PC-3 (cell line): ENCODE measurements at regions not wholly inside any gene's neighbourhood (a gene's known extent, or its start where the extent isn't known, plus 50 kb on each side); places are given as distances from the start of the nearest gene placed in this dataset.

Experiments used
- ATAC-seq: fragments of 200-7000 bp; cut with Tn5 transposase; 2 replicates; pipeline ENCODE4 v1.9.1; 2020; ENCODE audit warnings: mild to moderate bottlenecking, moderate library complexity
- BruUV-seq: library from RNA; stranded (reverse); fragments of 400-500 nt; replicated peaks from 2 replicates; lab custom pipeline; 2021; lab: Mats Ljungman, UMichigan
- CTCF ChIA-PET: fragments of 300-600 bp; sonication (Branson Sonifier 250); formaldehyde crosslinking; loops from one replicate; lab custom pipeline; 2022; ENCODE audit warnings: antibody characterized with exemption; lab: Charles Lee
- POLR2A ChIA-PET: fragments of 300-600 bp; sonication (Branson Sonifier 250); formaldehyde crosslinking; loops from one replicate; lab custom pipeline; 2022; ENCODE audit warnings: antibody characterized with exemption; ENCODE audit not compliant: unreplicated experiment; lab: Charles Lee
- DNase-seq: peaks from one replicate; pipeline ENCODE4 v3.0.0-alpha.2; 2015
- H2AFZ ChIP-seq: fragments of 300-600 bp; sonication (generic); 2 replicates; pipeline ENCODE4 v1.6.0; 2016; ENCODE audit warnings: antibody characterized with exemption, low read length
- H3F3A ChIP-seq: fragments of 300-600 bp; sonication (generic); one replicate; pipeline ENCODE4 v1.6.0; 2017; ENCODE audit warnings: antibody characterized with exemption, low read length, control low read depth, mild to moderate bottlenecking; ENCODE audit not compliant: unreplicated experiment
- H3K27ac ChIP-seq: fragments of 300-600 bp; sonication (generic); 2 replicates; pipeline ENCODE4 v1.5.1; 2016; ENCODE audit warnings: mild to moderate bottlenecking, low read length
- H3K27me3 ChIP-seq: fragments of 300-600 bp; sonication (generic); 2 replicates; pipeline ENCODE4 v1.6.1; 2016; ENCODE audit warnings: low read length, mixed read lengths
- H3K36me3 ChIP-seq: fragments of 300-600 bp; sonication (generic); 2 replicates; pipeline ENCODE4 v1.6.1; 2016; ENCODE audit warnings: low read depth, mixed run types, low read length, mixed read lengths
- H3K4me1 ChIP-seq: fragments of 300-600 bp; sonication (generic); 2 replicates; pipeline ENCODE4 v1.5.1; 2016; ENCODE audit warnings: low read length; ENCODE audit not compliant: insufficient read depth
- H3K4me2 ChIP-seq: fragments of 300-600 bp; sonication (generic); 2 replicates; pipeline ENCODE4 v1.6.0; 2016; ENCODE audit warnings: low read length
- H3K4me3 ChIP-seq: fragments of 300-600 bp; sonication (generic); 2 replicates; pipeline ENCODE4 v1.5.1; 2016; ENCODE audit warnings: mild to moderate bottlenecking, low read length, mixed read lengths
- H3K79me2 ChIP-seq: fragments of 300-600 bp; sonication (generic); 2 replicates; pipeline ENCODE4 v1.6.1; 2017; ENCODE audit warnings: low read length, mixed read lengths
- H3K9ac ChIP-seq: fragments of 300-600 bp; sonication (generic); 2 replicates; pipeline ENCODE4 v1.6.0; 2016; ENCODE audit warnings: mild to moderate bottlenecking, low read length
- H3K9me2 ChIP-seq: fragments of 300-600 bp; sonication (generic); replicated peaks from 2 replicates; pipeline ENCODE4 v1.6.1; 2016; ENCODE audit warnings: mixed run types, low read length, mixed read lengths
- H3K9me3 ChIP-seq: fragments of 300-600 bp; sonication (generic); 2 replicates; pipeline ENCODE4 v1.6.1; 2016; ENCODE audit warnings: low read length, mixed read lengths
- H4K20me1 ChIP-seq: fragments of 300-600 bp; sonication (generic); 2 replicates; pipeline ENCODE4 v1.6.1; 2016; ENCODE audit warnings: low read length, mixed read lengths
- EZH2 ChIP-seq: fragments of 300-600 bp; sonication (generic); IDR thresholded peaks from one replicate; pipeline ENCODE4 v1.6.1; 2017; ENCODE audit warnings: antibody characterized with exemption, mild to moderate bottlenecking, low read length; ENCODE audit not compliant: unreplicated experiment
- EZH2phosphoT487 ChIP-seq: fragments of 300-600 bp; sonication (generic); IDR thresholded peaks from 2 replicates; pipeline ENCODE4 v1.6.1; 2018; ENCODE audit warnings: mild to moderate bottlenecking, antibody characterized with exemption, low read length, borderline replicate concordance
- intact Hi-C: fragments of 100-400 bp; cut with micrococcal nuclease; formaldehyde crosslinking; loops from 2 replicates; pipeline ENCODE4 v1.9.0; 2023
- TF ChIP-seq, protein P1 (sequence below): fragments of 300-600 bp; sonication (generic); conservative IDR thresholded peaks from 2 replicates; pipeline ENCODE4 v1.5.1; 2017; ENCODE audit warnings: antibody characterized with exemption, low read depth, mild to moderate bottlenecking, low read length

DNA sequence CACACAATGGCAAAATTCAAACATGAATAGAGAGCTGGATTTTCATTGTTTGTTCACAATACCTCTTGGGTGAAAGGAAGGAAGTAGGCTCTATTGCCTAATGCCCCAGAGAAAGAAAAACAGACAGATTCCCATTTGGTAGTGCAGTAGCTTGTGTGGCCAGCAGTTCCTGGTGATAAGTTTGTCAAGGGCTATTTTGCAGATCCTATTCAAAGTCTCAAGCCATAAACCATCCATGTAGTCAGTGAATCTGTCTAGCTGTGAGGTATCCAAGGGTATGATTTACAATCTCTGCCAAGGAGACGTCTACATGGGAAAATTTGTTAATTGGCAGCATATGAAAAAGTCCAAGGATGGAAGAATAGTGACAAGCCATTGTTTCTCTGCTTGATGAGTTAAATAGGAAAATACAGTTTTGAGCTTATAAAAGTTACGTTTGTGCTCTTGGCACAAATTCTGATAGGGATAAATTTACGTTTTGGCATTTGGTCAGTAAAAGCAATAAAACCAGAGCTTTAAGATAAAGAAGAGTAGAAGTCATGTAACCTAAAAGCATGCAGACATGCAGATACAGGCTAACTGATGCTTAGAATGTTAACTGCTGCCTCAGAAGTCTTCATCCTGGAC, 269.1 kb downstream of the GATA3 start:
- DNase-seq (no peak), ATAC-seq (no peak)
- TF ChIP-seq EZH2 (no peak), EZH2phosphoT487 (no peak)
- TF ChIP-seq, protein P1, sequence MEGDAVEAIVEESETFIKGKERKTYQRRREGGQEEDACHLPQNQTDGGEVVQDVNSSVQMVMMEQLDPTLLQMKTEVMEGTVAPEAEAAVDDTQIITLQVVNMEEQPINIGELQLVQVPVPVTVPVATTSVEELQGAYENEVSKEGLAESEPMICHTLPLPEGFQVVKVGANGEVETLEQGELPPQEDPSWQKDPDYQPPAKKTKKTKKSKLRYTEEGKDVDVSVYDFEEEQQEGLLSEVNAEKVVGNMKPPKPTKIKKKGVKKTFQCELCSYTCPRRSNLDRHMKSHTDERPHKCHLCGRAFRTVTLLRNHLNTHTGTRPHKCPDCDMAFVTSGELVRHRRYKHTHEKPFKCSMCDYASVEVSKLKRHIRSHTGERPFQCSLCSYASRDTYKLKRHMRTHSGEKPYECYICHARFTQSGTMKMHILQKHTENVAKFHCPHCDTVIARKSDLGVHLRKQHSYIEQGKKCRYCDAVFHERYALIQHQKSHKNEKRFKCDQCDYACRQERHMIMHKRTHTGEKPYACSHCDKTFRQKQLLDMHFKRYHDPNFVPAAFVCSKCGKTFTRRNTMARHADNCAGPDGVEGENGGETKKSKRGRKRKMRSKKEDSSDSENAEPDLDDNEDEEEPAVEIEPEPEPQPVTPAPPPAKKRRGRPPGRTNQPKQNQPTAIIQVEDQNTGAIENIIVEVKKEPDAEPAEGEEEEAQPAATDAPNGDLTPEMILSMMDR = no peak
- Histone ChIP-seq H3K4me1 (no peaks in the 10 kb centered on the region), H4K20me1 (no peaks in the 10 kb centered on the region), H3K4me3 (no peak overlapping the region), H3K4me2 (no peak overlapping the region), H3K9ac (no peak overlapping the region), H3K79me2 (no peaks in the 10 kb centered on the region), H3K36me3 (no peaks in the 10 kb centered on the region), H2AFZ (no peak overlapping the region), H3K27ac (no peak overlapping the region), H3K9me3 (no peaks in the 10 kb centered on the region), H3F3A (no peaks in the 10 kb centered on the region), H3K9me2 (no peaks in the 10 kb centered on the region), H3K27me3 (peaks cover 16% of the 10 kb centered on the region)
- CTCF ChIA-PET = no interaction called here
- BruUV-seq = no TSS peak
- POLR2A ChIA-PET = interaction anchor here (0.6 kb wide), 1 partner anchor 9 kb away, joined by 3 read pairs; no protein-coding TSS in a partner anchor
- intact Hi-C loops = no loop called here

- BruUV-seq = no TSS peak
These were observed 270.8 kb downstream of the GATA3 start for GRCh38 chr10:8325024-8325980.

More at GRCh38 chr10:8325024-8325980, 270.8 kb downstream of the GATA3 start:
- H3K79me2 ChIP-seq = no peaks in the 10 kb centered on the region
- H3K4me2 ChIP-seq = no peak overlapping the region
- TF ChIP-seq, protein P1 = no peak
- no peak for TF ChIP-seq EZH2phosphoT487
- CTCF ChIA-PET = no interaction called here
- no peaks in the 10 kb centered on the region for H3K4me1 ChIP-seq
- H3K9me3 ChIP-seq = no peaks in the 10 kb centered on the region
- H3F3A ChIP-seq = no peaks in the 10 kb centered on the region
- H3K27ac ChIP-seq = no peak overlapping the region
- no peaks in the 10 kb centered on the region for H4K20me1 ChIP-seq
- POLR2A ChIA-PET = interaction anchor here (0.7 kb wide), 1 partner anchor 950 kb away, joined by 3 read pairs; no protein-coding TSS in a partner anchor
- no peak for ATAC-seq
- H2AFZ ChIP-seq = no peak overlapping the region
- intact Hi-C loops = no loop called here
- no peaks in the 10 kb centered on the region for H3K36me3 ChIP-seq
- DNase-seq = no peak
- H3K9ac ChIP-seq = no peak overlapping the region
- peaks cover 28% of the 10 kb centered on the region for H3K27me3 ChIP-seq
- H3K9me2 ChIP-seq = no peaks in the 10 kb centered on the region
- H3K4me3 ChIP-seq = no peak overlapping the region
